Osteocyte (in vitro differentiated cells): ENCODE measurements at regions not wholly inside any gene's neighbourhood (a gene's known extent, or its start where the extent isn't known, plus 50 kb on each side); places are given as distances from the start of the nearest gene placed in this dataset.

Experiments
- DNase-seq: peaks from one replicate; pipeline ENCODE4 v3.0.0; 2021; ENCODE audit warnings: mixed read lengths; ENCODE audit not compliant: unreplicated experiment; ENCODE audit errors: extremely low spot score
- H3K27ac Mint-ChIP-seq: one replicate; pipeline ENCODE4 v1.8.0; 2021; ENCODE audit warnings: mild to moderate bottlenecking, mixed read lengths; ENCODE audit not compliant: unreplicated experiment
- H3K27me3 Mint-ChIP-seq: one replicate; pipeline ENCODE4 v1.8.0; 2021; ENCODE audit warnings: mixed read lengths; ENCODE audit not compliant: unreplicated experiment
- H3K36me3 Mint-ChIP-seq: one replicate; pipeline ENCODE4 v1.8.0; 2021; ENCODE audit warnings: mixed read lengths; ENCODE audit not compliant: unreplicated experiment
- H3K4me1 Mint-ChIP-seq: one replicate; pipeline ENCODE4 v1.8.0; 2021; ENCODE audit warnings: mixed read lengths; ENCODE audit not compliant: unreplicated experiment
- H3K4me3 Mint-ChIP-seq: one replicate; pipeline ENCODE4 v1.8.0; 2021; ENCODE audit warnings: mild to moderate bottlenecking, moderate library complexity, mixed read lengths; ENCODE audit not compliant: unreplicated experiment
- H3K9me3 Mint-ChIP-seq: one replicate; pipeline ENCODE4 v1.8.0; 2021; ENCODE audit warnings: mixed read lengths; ENCODE audit not compliant: unreplicated experiment
- CTCF ChIP-seq: fragments of 200-600 bp; sonication (generic); IDR thresholded peaks from 2 replicates; pipeline ENCODE4 v1.5.0; 2021; ENCODE audit warnings: antibody characterized with exemption, mild to moderate bottlenecking, moderate library complexity

DNA sequence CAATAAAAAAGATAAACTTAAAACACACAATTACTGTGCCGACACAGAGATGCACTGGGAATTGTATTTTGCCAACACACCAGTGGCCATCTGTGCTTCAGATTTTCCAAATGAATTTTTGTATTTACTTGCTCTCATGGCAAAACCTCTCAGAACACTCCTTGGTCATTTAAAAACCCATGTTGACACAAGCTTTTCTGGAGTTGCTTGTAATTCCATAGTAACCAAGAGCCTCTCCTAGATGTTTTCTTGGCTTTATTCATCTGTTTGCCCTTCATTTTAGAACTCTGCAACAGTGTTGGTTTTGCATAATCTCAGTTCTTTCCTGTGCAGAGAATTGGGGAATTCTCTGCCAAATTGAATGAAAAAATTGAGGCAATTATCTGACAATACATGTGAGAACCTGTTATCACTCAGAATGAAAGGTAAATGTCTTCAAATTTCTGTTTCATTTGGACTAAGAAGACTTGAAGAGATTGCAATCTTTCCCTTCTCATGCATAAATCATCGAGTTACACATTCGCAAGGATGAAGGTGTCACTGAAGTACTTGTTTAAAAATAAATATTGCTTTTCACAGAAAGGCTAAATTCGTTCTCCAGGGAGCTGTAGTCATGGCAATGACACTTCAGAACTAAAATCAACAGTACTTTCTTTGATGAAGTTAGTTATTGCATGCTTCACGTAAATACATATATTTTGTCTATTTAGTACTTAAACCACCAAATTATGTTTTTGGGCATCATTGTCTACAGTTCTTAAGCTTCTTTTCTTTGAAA, 301.8 kb upstream of the CTSO start:
- peaks cover 6% of the 10 kb centered on the region for H3K9me3 Mint-ChIP-seq
- no peaks in the 10 kb centered on the region for H3K27me3 Mint-ChIP-seq
- TF ChIP-seq CTCF, result no peak
- H3K27ac Mint-ChIP-seq, result no peak overlapping the region
- H3K4me1 Mint-ChIP-seq, result peaks cover 7% of the 10 kb centered on the region
- no peaks in the 10 kb centered on the region for H3K36me3 Mint-ChIP-seq
- H3K4me3 Mint-ChIP-seq, result no peak overlapping the region
- no peak for DNase-seq

DNA sequence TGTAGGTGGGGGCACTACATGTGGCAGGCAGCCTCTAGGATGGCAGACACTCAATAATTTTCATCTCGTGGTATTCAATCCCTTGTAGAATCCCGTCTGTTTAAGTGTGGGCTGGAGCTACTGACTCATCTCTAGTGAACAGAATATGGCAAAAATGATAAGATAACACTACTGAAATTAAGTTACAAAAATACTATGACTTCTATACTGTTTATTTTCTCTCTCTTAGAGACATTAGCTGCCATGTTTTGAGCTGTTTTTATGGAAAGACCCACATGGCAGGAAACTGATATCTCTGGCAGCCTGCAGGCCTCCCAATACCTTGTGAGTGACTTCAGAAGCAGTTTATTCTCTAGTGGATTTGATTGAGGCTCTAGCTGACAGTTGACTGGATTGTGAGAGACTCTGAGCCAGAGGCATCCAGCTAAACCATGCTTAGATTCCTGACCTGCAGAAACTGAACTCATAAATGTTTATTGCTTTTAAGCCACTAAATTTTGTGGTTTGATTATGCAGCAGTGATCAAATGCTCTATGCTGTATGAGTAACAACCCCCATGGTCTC, 298.8 kb upstream of the CTSO start:
- Mint-ChIP-seq H3K27me3 (no peaks in the 10 kb centered on the region), H3K36me3 (no peaks in the 10 kb centered on the region), H3K27ac (no peak overlapping the region), H3K4me3 (no peak overlapping the region), H3K9me3 (peaks cover 15% of the 10 kb centered on the region), H3K4me1 (peaks cover 7% of the 10 kb centered on the region)
- DNase-seq, result no peak
- no peak for TF ChIP-seq CTCF

DNA sequence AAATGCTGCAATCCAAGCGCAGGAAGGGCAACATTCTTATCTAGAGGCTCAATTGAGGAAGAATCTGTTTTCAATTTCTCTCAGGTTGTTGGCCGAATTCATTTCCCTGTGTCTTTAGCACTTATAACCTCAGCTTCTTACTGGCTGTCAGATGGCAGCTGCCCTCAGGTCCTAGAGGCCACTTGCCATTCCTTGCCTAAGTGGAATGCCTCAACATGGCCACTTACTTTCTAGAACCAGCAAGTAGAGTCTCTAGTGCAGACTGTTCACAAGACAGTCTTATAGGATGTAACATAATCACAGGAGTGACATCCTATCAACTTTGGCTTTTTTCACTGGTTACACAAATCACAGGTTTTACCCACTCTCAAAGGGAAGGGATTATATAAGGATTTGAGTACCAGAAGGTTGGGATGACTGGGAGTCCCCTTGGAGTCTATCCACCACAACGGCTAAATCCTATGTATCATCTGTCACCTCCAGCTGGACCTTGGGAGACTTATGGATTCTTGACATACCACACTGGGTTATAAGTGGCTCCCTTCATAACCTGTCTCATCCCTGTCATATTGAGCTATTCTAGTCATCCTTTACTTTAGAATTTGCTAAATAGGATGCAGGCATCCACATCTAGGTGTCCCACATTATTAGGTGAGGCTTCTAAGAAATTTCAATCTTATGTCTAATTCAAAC, 297.9 kb upstream of the CTSO start:
- H3K27ac Mint-ChIP-seq, result no peak overlapping the region
- no peaks in the 10 kb centered on the region for H3K27me3 Mint-ChIP-seq
- DNase-seq, result no peak
- peaks cover 7% of the 10 kb centered on the region for H3K4me1 Mint-ChIP-seq
- H3K36me3 Mint-ChIP-seq, result no peaks in the 10 kb centered on the region
- no peak for TF ChIP-seq CTCF
- peaks cover 15% of the 10 kb centered on the region for H3K9me3 Mint-ChIP-seq
- H3K4me3 Mint-ChIP-seq, result no peak overlapping the region

DNA sequence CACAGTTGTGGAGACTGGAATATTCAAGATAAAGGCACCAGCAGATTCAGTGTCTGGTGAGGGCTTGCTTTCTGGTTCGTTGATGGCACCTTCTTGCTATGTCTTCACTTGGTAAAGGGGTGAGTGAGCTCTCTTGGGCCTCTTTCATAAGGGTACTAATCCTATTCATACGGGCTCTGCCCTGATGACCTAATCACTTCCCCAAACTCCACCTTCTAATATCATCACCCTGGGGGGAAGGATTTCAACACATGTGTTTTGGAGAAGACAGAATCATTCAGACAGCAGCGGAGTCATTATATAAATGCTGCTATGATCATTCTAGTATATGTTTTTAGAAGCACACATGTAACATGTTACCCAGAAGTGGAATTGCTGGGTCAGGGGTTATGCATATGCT, 295.3 kb upstream of the CTSO start:
- DNase-seq, result no peak
- Mint-ChIP-seq H3K4me1 (no peaks in the 10 kb centered on the region), H3K27ac (no peak overlapping the region), H3K27me3 (no peaks in the 10 kb centered on the region), H3K4me3 (no peak overlapping the region), H3K36me3 (no peaks in the 10 kb centered on the region), H3K9me3 (peaks cover 21% of the 10 kb centered on the region)
- TF ChIP-seq CTCF, result no peak

DNA sequence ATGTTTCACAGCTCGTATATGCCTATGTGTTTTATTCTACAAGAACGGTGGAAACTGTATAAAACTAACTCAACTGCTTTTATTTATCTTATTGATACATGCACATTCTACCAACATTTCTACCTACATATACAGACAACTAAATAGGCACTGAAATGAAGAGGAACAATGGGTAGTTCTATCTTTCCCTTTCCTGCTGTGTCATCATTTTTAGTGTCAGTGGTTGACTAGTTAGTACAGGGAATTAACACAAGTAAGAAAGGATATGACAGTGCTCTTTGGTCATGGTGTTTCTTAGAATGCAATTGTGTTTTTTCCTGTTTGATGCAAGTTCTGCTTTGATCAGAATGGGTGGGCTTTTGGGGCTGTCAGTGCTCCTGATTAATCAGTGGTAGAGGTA, 293.8 kb upstream of the CTSO start:
- no peak for DNase-seq
- Mint-ChIP-seq H3K27me3 (no peaks in the 10 kb centered on the region), H3K36me3 (no peaks in the 10 kb centered on the region), H3K4me1 (no peaks in the 10 kb centered on the region), H3K9me3 (peaks cover 25% of the 10 kb centered on the region), H3K4me3 (no peak overlapping the region), H3K27ac (no peak overlapping the region)
- no peak for TF ChIP-seq CTCF
